ENCODE measurements at regions not wholly inside any gene's neighbourhood (a gene's known extent, or its start where the extent isn't known, plus 50 kb on each side); places are given as distances from the start of the nearest gene placed in this dataset.
"Not testable (repeated sequence)": the region's sequence is repeated elsewhere in the genome, so short reads cannot be mapped to it uniquely, and the experiment has no call there.

GRCh38 chr13:34722922-34723321 lies 219.1 kb upstream of the NBEA start:
- no peak for DNase-seq

- DNase-seq = no peak
Measured at GRCh38 chr13:34730961-34731360, 211.1 kb upstream of the NBEA start.

GRCh38 chr13:34731486-34731885 lies 210.6 kb upstream of the NBEA start:
- DNase-seq = no peak

GRCh38 chr13:34733721-34734120 lies 208.3 kb upstream of the NBEA start:
- no peak for DNase-seq

- no peak for DNase-seq
Measured at GRCh38 chr13:34734932-34735331, 207.1 kb upstream of the NBEA start.

GRCh38 chr13:34738254-34738992 lies 203.6 kb upstream of the NBEA start:
- DNase-seq = no peak

GRCh38 chr13:34747056-34747455 lies 195.0 kb upstream of the NBEA start:
- not testable (repeated sequence) for DNase-seq

GRCh38 chr13:34747507-34747906 lies 194.6 kb upstream of the NBEA start:
- DNase-seq = no peak

GRCh38 chr13:34748073-34748472 lies 194.0 kb upstream of the NBEA start:
- no peak for DNase-seq

GRCh38 chr13:34748596-34748995 lies 193.5 kb upstream of the NBEA start:
- no peak for DNase-seq

- no peak for DNase-seq
Measured at GRCh38 chr13:34749046-34749445, 193.0 kb upstream of the NBEA start.

- no peak for DNase-seq
Measured at GRCh38 chr13:34750078-34750931, 191.8 kb upstream of the NBEA start.

- DNase-seq = no peak
Measured at GRCh38 chr13:34751044-34751443, 191.0 kb upstream of the NBEA start.

- DNase-seq = no peak
Measured at GRCh38 chr13:34751492-34751891, 190.6 kb upstream of the NBEA start.

GRCh38 chr13:34752283-34752960 lies 189.6 kb upstream of the NBEA start:
- no peak for DNase-seq

GRCh38 chr13:34756136-34756535 lies 185.9 kb upstream of the NBEA start:
- DNase-seq = no peak

- no peak for DNase-seq
Measured at GRCh38 chr13:34756572-34756971, 185.5 kb upstream of the NBEA start.

- no peak for DNase-seq
Measured at GRCh38 chr13:34757441-34757840, 184.6 kb upstream of the NBEA start.

GRCh38 chr13:34758628-34759027 lies 183.4 kb upstream of the NBEA start:
- DNase-seq = no peak

- DNase-seq = no peak
Measured at GRCh38 chr13:34762312-34762711, 179.8 kb upstream of the NBEA start.

GRCh38 chr13:34764246-34764645 lies 177.8 kb upstream of the NBEA start:
- DNase-seq = no peak

GRCh38 chr13:34765446-34766180 lies 176.5 kb upstream of the NBEA start:
- DNase-seq = no peak

GRCh38 chr13:34767778-34768177 lies 174.3 kb upstream of the NBEA start:
- DNase-seq = no peak
